T-helper 1 cell (primary cell): ENCODE measurements at regions not wholly inside any gene's neighbourhood (a gene's known extent, or its start where the extent isn't known, plus 50 kb on each side); places are given as distances from the start of the nearest gene placed in this dataset.

ENCODE experiments used
- DNase-seq, 5 donors: peaks; one replicate each; pipeline ENCODE4 v3.0.0-alpha.2; 2012 to 2020

DNA sequence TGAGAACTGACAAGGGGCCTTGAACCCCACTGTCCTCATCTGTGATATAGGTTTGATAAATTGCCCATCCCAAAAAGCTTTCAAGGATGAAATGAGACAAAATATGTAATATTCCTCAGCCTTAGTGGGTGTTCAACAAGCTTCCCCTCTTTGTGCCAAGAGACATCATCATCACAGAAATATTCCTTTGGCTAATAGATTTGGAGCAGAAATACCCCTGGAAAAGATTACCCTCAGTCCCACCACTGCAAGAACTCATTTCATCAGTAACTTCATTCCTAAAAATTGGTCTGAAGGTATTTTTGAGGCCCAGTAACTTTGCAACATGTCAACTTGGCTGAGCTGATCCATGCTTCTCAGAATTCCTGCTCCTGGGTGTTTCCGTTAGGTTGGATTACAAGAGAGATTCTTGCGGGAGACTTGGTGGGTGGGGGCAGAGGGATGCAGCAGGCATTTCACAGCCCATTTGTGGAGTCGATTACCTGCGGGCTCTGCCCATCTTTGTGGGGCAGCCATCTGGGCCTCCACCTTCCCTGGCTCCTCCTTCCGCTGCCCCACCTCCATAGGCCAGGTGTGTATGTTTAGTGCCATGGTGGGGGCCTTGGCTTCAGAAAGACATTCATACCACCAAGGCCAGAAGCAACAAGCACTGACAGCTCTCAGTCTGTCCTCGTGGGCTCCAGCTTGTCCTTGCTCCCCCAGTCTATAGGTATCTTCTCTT lies 263.9 kb downstream of the GLI2 start:
- no peak for DNase-seq

GRCh38 chr2:121000804-121001203 lies 265.1 kb downstream of the GLI2 start:
- no peak for DNase-seq

DNA sequence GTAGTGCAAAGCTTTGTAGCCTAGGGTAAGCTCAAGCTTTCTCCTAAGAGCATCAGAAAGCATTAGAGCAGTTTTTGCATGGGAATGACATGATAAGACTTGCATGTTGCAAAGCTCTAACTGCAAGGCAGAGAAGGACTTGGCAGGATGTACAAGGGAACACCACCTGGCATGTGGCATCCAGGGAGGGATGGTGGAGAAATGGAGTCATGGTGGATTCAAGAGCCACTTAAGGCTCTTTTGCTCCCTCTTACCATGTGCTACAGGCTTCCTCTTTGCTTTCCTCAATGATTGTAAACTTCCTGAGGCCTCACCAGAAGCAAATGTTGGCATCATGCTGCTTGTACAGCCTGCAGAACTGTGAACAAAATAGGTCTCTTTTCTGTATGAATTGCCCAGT lies 266.0 kb downstream of the GLI2 start:
- no peak for DNase-seq

DNA sequence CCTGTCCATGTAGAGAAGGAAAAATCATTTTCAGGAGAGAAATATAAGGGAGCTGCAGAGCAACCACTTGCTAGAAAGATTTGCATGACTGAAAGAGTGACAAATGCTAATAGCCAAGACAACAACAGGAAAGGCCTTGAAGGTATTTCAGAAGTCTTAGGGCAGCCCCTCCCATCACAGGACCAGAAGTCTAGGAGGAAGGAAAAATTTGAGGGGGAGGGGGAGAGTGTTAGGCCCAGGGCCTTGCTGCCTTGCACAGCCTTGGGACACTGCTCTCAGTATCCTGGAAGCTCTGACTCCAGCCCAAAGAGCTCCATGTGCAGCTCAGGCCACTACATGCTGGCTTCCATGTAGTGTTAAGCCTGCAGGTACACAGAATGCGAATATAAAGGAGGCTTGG lies 266.9 kb downstream of the GLI2 start:
- DNase-seq = no peak

DNA sequence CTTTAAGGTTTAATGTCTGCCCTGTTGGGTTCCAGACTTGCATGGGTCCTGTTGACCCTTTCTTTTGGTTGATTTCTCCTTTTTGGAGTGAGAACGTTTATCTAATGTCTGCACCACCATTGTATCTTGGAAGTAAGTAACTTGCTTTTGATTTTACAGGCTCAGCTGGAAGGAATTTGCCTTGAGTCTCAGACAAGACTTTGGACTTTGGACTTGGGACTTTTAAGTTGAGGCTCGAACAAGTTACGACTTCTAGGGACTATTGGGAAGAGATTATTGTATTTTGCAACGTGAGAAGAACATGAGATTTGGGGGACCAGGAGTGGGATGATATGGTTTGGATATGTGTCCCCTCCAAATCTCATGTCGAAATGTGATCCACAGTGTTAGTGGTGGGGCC lies 267.7 kb downstream of the GLI2 start:
- no peak for DNase-seq

- DNase-seq = no peak
Measured at GRCh38 chr2:121004359-121004758, 268.7 kb downstream of the GLI2 start.

- DNase-seq = no peak
Measured at GRCh38 chr2:121004950-121005349, 269.3 kb downstream of the GLI2 start.

GRCh38 chr2:121005453-121005852 lies 269.8 kb downstream of the GLI2 start:
- no peak for DNase-seq

GRCh38 chr2:121006743-121007489 lies 271.2 kb downstream of the GLI2 start:
- DNase-seq = no peak

DNA sequence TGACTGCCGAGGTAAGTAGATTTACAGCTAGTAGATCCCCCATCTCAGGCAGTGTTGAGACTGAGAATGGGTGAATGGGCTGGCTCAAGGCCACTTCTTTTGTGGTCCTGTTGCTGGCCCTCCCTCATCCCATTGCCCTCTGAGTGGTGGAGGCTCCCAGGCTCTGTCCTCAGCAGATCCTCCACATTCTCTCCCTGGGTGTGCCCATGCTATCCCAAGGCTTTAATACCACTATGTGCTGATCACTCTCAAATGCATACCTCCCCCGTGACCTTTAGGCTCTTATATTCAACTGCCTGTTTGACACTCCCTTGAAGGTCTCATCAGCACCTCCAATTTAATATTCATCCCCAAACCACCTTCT lies 271.8 kb downstream of the GLI2 start:
- DNase-seq = no peak

GRCh38 chr2:121008975-121009374 lies 273.3 kb downstream of the GLI2 start:
- no peak for DNase-seq

GRCh38 chr2:121010998-121011397 lies 274.0 kb downstream of the TFCP2L1 start:
- DNase-seq = no peak

- no peak for DNase-seq
Measured at GRCh38 chr2:121014876-121015275, 270.1 kb downstream of the TFCP2L1 start.

- no peak for DNase-seq
Measured at GRCh38 chr2:121015971-121016485, 269.0 kb downstream of the TFCP2L1 start.

DNA sequence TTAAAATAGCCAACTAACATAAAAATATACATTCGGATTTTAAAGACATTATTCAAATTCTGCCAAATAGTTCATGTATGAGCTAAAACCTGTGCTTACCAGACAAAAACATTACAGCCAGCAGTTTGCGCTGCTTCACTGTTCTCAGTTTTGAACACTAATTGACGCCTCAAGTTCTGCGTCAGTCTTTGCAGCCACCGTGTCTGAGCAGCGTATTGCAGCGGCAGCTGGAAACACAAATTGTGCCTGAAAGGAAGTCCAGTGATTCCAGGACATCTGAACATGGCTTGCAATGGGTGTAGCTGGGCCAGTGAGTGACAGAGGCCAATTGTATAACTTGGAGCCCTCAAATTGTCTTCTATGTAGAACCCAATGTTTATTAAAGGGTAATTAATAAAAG lies 267.6 kb downstream of the TFCP2L1 start:
- no peak for DNase-seq

DNA sequence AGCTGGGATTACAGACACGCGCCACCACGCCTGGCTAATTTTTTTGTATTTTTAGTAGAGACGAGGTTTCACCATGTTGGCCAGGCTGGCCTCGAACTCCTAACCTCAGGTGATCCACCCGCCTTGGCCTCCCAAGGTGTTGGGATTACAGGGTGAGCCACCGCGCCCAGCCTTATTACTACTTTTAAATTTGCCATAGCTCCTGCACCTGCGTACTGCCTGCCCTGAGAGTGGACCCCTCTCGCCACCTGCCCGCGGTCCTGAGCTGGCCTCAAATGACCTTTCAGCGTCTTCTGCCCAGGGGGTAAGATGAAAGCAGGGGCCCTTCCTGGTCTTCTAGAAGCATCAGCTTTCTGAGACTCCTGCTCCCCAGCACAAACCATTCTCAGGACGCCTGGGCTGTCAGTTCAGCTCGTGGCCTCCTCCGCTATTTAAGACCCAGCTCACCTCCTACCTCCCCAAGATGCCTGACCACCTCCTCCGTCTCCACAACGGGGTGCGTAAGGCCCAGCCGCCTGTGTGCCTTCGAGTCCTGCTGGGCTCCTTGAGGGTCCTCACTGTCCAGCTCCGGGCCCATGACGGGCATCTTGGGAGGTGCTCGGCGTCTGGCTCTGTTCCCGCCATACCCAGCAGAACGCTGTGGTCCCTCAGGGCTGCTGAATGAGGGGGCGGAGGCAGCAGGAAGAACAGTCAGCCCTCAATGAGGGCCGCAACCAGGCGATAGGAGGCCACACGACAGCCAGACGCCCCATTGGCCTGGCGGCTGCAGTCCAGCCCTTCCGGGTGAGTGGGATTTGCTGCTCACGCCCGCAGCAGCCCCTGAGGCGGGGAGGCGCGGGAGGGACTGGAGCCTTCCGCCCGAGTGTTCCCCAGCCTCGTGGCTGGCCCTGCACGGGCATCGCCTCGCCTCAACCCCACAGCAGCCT lies 266.6 kb downstream of the TFCP2L1 start:
- DNase-seq = no peak

DNA sequence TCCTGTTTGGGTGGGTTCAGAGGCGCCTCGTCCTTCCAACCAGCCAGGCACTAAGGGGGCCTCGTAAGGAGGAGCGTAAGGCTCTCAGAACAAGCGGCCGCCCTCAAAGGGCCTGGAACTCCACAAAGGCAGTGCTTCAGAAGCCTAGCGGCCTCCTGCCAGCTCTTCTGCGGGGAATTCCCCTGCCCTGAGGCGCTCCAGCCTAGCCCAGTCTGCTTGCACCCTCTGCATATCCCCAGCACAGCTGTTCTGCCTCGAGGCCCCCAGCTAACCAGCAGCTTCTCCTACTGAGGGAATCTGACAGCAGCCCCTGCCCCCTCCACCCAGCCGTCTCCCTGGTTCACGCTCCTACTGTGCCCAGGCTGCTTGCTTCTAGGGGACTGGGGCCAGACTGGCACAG lies 265.9 kb downstream of the TFCP2L1 start:
- DNase-seq = no peak

DNA sequence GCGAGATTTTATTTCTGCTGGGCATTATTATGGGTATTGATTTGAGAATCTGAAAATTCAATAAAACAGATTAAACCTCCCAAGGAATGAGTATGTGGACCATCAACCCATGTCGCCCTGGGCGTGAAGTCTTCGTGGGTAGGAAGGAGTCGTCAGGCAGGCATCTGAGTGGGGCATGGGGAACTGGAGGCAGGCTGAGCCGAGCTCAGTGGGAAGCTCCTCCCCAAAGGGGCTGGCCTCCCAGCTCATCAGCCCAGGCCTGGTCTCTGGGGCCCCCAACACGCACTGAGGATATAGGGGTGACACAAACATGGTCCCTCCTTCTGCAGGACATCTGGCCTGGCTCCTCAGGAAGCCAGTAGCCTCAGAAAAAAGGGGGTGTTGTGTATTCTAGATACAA lies 265.2 kb downstream of the TFCP2L1 start:
- no peak for DNase-seq

- no peak for DNase-seq
Measured at GRCh38 chr2:121021685-121022084, 263.3 kb downstream of the TFCP2L1 start.

DNA sequence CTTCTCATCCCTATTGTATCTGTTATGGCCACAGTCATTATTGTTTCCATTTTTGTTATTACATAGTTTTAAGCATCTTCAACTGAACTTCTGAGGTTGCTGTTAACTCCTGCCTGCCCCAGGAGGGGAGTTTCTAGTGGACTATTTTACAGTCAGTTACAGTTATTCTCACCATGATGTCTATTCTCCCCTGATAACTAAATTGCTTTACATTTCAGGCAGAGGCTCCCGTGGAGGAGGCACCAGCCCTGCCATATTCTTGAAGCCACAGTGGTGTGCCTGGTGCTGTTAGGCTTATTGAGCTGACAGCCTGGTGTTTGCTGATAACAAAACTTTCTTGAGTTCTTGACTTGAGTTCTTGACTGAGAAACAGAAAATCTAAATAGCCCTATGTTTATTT lies 256.4 kb downstream of the TFCP2L1 start:
- no peak for DNase-seq

GRCh38 chr2:121030523-121030922 lies 254.5 kb downstream of the TFCP2L1 start:
- DNase-seq = no peak

GRCh38 chr2:121031568-121032340 lies 253.2 kb downstream of the TFCP2L1 start:
- no peak for DNase-seq
